Liver (tissue), 8 donors: ENCODE measurements at regions not wholly inside any gene's neighbourhood (a gene's known extent, or its start where the extent isn't known, plus 50 kb on each side); places are given as distances from the start of the nearest gene placed in this dataset.

ENCODE experiments used
- DNase-seq: peaks from one replicate; pipeline ENCODE4 v3.0.0-alpha.2; 2017; ENCODE audit warnings: low spot score
- H3K27ac ChIP-seq, 2 donors: one replicate each; pipeline ENCODE4 v1.7.0; 2013; ENCODE audit warnings: inconsistent platforms in 2 of 2, low read length in 2 of 2, control low read depth in 1 of 2, low read depth in 1 of 2, mild to moderate bottlenecking in 1 of 2
- H3K27me3 ChIP-seq, 4 donors: one replicate each; pipeline versions ENCODE4 v1.6.1 to v1.7.0; 2013; ENCODE audit warnings: low read length in 3 of 4, inconsistent platforms in 1 of 4, mild to moderate bottlenecking in 1 of 4, moderate library complexity in 1 of 4; ENCODE audit not compliant: control insufficient read depth in 4 of 4, insufficient read depth in 4 of 4
- H3K36me3 ChIP-seq, 4 donors: one replicate each; pipeline versions ENCODE4 v1.6.1 to v1.7.0; 2013; ENCODE audit warnings: low read length in 3 of 4, mild to moderate bottlenecking in 3 of 4, low read depth in 1 of 4, moderate library complexity in 1 of 4; ENCODE audit not compliant: control insufficient read depth in 4 of 4, insufficient read depth in 3 of 4
- H3K4me1 ChIP-seq, 4 donors: one replicate each; pipeline versions ENCODE4 v1.6.1 to v1.7.0; 2013; ENCODE audit warnings: low read length in 3 of 4, mild to moderate bottlenecking in 3 of 4, moderate library complexity in 1 of 4; ENCODE audit not compliant: control insufficient read depth in 4 of 4, insufficient read depth in 4 of 4
- H3K4me3 ChIP-seq, 3 donors: one replicate each; pipeline versions ENCODE4 v1.6.1 to v1.7.0; 2013; ENCODE audit warnings: low read length in 3 of 3, control low read depth in 1 of 3, low read depth in 1 of 3, mild to moderate bottlenecking in 1 of 3
- H3K9ac ChIP-seq, 2 donors: one replicate each; pipeline ENCODE4 v1.7.0; 2013; ENCODE audit warnings: low read length in 2 of 2, mild to moderate bottlenecking in 2 of 2, moderate library complexity in 2 of 2, control low read depth in 1 of 2, low read depth in 1 of 2
- H3K9me3 ChIP-seq, 4 donors: one replicate each; pipeline versions ENCODE4 v1.6.1 to v1.7.0; 2013; ENCODE audit warnings: low read length in 3 of 4; ENCODE audit not compliant: control insufficient read depth in 4 of 4
- FOXA1 ChIP-seq: IDR thresholded peaks from 2 replicates; pipeline ENCODE4 v1.6.1; 2016; ENCODE audit warnings: antibody characterized with exemption
- GABPA ChIP-seq, 2 donors: IDR thresholded peaks in 1 of 2; conservative IDR thresholded peaks in 1 of 2; 2 replicates each; pipeline ENCODE4 v1.6.1; 2016; ENCODE audit warnings: antibody characterized with exemption in 2 of 2, mild to moderate bottlenecking in 1 of 2, moderate library complexity in 1 of 2
- HNF4A ChIP-seq, 2 donors: conservative IDR thresholded peaks; 2 replicates each; pipeline ENCODE4 v1.6.1; 2016; ENCODE audit warnings: antibody characterized with exemption in 2 of 2, mild to moderate bottlenecking in 2 of 2
- HNF4G ChIP-seq: IDR thresholded peaks from 2 replicates; pipeline ENCODE4 v1.6.1; 2016; ENCODE audit warnings: antibody characterized with exemption
- JUND ChIP-seq, 2 donors: IDR thresholded peaks; 2 replicates each; pipeline ENCODE4 v1.6.1; 2016; ENCODE audit warnings: antibody characterized with exemption in 2 of 2
- MAX ChIP-seq: IDR thresholded peaks from 2 replicates; pipeline ENCODE4 v1.6.1; 2016; ENCODE audit warnings: antibody characterized with exemption
- NR2F2 ChIP-seq: IDR thresholded peaks from 2 replicates; pipeline ENCODE4 v1.6.1; 2016; ENCODE audit warnings: antibody characterized with exemption
- RAD21 ChIP-seq, 2 donors: IDR thresholded peaks; 2 replicates each; pipeline ENCODE4 v1.6.1; 2016; ENCODE audit warnings: antibody characterized with exemption in 2 of 2, mild to moderate bottlenecking in 2 of 2
- RXRA ChIP-seq, 2 donors: IDR thresholded peaks; 2 replicates each; pipeline ENCODE4 v1.6.1; 2017 to 2018; ENCODE audit warnings: antibody characterized with exemption in 2 of 2, mild to moderate bottlenecking in 1 of 2
- SP1 ChIP-seq: IDR thresholded peaks from 2 replicates; pipeline ENCODE4 v1.6.1; 2018; ENCODE audit warnings: antibody characterized with exemption, mild to moderate bottlenecking
- TAF1 ChIP-seq: conservative IDR thresholded peaks from 2 replicates; pipeline ENCODE4 v1.6.1; 2016; ENCODE audit warnings: antibody characterized with exemption, mild to moderate bottlenecking
- YY1 ChIP-seq: IDR thresholded peaks from 2 replicates; pipeline ENCODE4 v1.6.1; 2016; ENCODE audit warnings: antibody characterized with exemption, mild to moderate bottlenecking
- WGBS: extraction: QIAGEN DNeasy Blood & Tissue Kit; methylation state at CpG from one replicate; pipeline ENCODE4 v1.1.7; 2013; 5-methylcytosine and 5-hydroxymethylcytosine counted together
- TF ChIP-seq, protein P1 (sequence below): IDR thresholded peaks from 2 replicates; pipeline ENCODE4 v1.6.1; 2016; ENCODE audit warnings: antibody characterized with exemption
- TF ChIP-seq, protein P2 (sequence below): IDR thresholded peaks from 2 replicates; pipeline ENCODE4 v1.6.1; 2016; ENCODE audit warnings: antibody characterized with exemption, mild to moderate bottlenecking
- TF ChIP-seq, protein P3 (sequence below): fragments of 150-350 bp; IDR thresholded peaks from 2 replicates; pipeline ENCODE4 v1.5.1; 2017; ENCODE audit warnings: improper control_type of control experiment, low read depth, low read length; ENCODE audit not compliant: missing input control
- donor health status: healthy.
- donor health status: healthy.
- donor health status: healthy.
- donor health status: healthy.
- donor health status: healthy.

DNA sequence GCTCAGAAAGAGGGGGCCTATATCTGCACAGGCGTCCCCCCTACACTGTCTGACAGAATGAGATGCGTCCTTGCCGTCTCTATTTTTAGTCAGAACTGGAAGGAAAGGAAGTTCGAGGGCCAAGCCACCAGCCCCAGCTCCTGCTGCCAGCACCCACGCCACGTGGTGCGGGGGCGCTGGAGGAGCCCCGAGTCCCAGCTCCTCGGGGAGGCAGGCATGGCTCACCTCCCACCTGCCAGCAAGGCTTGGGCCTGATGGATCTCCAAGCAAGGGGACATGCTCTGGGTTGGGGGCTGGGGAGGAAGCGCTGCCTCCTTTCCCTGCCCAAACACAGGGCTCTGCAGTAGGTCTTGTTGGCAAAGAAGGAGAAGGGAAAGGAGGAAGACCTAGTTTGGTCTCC, 80.3 kb upstream of the ARAP3 start:
- 52% methylated on average over 11 of the region's 11 CpGs for WGBS
- TF ChIP-seq, protein P1, sequence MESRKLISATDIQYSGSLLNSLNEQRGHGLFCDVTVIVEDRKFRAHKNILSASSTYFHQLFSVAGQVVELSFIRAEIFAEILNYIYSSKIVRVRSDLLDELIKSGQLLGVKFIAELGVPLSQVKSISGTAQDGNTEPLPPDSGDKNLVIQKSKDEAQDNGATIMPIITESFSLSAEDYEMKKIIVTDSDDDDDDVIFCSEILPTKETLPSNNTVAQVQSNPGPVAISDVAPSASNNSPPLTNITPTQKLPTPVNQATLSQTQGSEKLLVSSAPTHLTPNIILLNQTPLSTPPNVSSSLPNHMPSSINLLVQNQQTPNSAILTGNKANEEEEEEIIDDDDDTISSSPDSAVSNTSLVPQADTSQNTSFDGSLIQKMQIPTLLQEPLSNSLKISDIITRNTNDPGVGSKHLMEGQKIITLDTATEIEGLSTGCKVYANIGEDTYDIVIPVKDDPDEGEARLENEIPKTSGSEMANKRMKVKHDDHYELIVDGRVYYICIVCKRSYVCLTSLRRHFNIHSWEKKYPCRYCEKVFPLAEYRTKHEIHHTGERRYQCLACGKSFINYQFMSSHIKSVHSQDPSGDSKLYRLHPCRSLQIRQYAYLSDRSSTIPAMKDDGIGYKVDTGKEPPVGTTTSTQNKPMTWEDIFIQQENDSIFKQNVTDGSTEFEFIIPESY, result no peak
- TF ChIP-seq FOXA1 (no peak), MAX (no peak), RXRA (IDR thresholded peaks at IDR 0.05) (no peak), HNF4G (no peak), YY1 (no peak), RAD21 (IDR thresholded peaks at IDR 0.05) (no peak), SP1 (no peak), NR2F2 (no peak), HNF4A (conservative IDR thresholded peaks at IDR 0.05) (no peak), TAF1 (no peak), JUND (IDR thresholded peaks at IDR 0.05) (no peak), GABPA (IDR thresholded peaks at IDR 0.05 in 1 of 2, conservative IDR thresholded peaks at IDR 0.05 in 1 of 2) (no peak)
- TF ChIP-seq, protein P2, sequence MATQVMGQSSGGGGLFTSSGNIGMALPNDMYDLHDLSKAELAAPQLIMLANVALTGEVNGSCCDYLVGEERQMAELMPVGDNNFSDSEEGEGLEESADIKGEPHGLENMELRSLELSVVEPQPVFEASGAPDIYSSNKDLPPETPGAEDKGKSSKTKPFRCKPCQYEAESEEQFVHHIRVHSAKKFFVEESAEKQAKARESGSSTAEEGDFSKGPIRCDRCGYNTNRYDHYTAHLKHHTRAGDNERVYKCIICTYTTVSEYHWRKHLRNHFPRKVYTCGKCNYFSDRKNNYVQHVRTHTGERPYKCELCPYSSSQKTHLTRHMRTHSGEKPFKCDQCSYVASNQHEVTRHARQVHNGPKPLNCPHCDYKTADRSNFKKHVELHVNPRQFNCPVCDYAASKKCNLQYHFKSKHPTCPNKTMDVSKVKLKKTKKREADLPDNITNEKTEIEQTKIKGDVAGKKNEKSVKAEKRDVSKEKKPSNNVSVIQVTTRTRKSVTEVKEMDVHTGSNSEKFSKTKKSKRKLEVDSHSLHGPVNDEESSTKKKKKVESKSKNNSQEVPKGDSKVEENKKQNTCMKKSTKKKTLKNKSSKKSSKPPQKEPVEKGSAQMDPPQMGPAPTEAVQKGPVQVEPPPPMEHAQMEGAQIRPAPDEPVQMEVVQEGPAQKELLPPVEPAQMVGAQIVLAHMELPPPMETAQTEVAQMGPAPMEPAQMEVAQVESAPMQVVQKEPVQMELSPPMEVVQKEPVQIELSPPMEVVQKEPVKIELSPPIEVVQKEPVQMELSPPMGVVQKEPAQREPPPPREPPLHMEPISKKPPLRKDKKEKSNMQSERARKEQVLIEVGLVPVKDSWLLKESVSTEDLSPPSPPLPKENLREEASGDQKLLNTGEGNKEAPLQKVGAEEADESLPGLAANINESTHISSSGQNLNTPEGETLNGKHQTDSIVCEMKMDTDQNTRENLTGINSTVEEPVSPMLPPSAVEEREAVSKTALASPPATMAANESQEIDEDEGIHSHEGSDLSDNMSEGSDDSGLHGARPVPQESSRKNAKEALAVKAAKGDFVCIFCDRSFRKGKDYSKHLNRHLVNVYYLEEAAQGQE, result no peak
- TF ChIP-seq, protein P3, sequence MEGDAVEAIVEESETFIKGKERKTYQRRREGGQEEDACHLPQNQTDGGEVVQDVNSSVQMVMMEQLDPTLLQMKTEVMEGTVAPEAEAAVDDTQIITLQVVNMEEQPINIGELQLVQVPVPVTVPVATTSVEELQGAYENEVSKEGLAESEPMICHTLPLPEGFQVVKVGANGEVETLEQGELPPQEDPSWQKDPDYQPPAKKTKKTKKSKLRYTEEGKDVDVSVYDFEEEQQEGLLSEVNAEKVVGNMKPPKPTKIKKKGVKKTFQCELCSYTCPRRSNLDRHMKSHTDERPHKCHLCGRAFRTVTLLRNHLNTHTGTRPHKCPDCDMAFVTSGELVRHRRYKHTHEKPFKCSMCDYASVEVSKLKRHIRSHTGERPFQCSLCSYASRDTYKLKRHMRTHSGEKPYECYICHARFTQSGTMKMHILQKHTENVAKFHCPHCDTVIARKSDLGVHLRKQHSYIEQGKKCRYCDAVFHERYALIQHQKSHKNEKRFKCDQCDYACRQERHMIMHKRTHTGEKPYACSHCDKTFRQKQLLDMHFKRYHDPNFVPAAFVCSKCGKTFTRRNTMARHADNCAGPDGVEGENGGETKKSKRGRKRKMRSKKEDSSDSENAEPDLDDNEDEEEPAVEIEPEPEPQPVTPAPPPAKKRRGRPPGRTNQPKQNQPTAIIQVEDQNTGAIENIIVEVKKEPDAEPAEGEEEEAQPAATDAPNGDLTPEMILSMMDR, result no peak

DNA sequence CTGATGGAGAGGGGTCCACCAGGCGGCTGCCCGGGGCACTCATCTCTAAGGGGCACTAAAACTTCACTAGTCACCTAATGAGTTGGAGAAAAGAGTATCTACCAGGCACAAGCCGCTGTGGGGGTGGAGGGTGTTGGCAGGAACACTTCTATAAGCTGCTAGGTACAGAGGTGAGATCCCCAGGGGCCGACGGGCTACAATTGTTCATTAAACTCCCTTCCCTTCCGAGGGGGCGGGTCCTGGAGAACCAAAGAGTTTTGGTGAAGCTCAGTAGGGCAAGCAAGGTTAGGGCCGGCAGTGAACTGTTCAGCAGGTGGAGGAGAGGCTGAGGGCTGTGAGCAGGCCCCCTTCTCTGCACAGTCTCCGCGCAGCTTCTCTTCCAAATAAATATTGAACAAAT, 78.7 kb upstream of the ARAP3 start:
- Histone ChIP-seq H3K27ac (no peak overlapping the region), H3K4me1 (no peaks in the 10 kb centered on the region), H3K9me3 (no peaks in the 10 kb centered on the region), H3K9ac (no peak overlapping the region), H3K4me3 (no peak overlapping the region), H3K27me3 (no peaks in the 10 kb centered on the region), H3K36me3 (no peaks in the 10 kb centered on the region)
- no peak for TF ChIP-seq HNF4A (conservative IDR thresholded peaks at IDR 0.05)
- TF ChIP-seq, protein P3, result no peak
- no peak for DNase-seq
- 61% methylated on average over 10 of the region's 10 CpGs for WGBS

More for the DNA sequence above, 80.3 kb upstream of the ARAP3 start:
- no peak for DNase-seq
- no peaks in the 10 kb centered on the region for H3K4me1 ChIP-seq
- no peaks in the 10 kb centered on the region for H3K36me3 ChIP-seq
- H3K27me3 ChIP-seq, result no peaks in the 10 kb centered on the region
- H3K27ac ChIP-seq, result no peak overlapping the region
- no peak overlapping the region for H3K4me3 ChIP-seq
- H3K9ac ChIP-seq, result no peak overlapping the region
- H3K9me3 ChIP-seq, result no peaks in the 10 kb centered on the region
